ENCODE measurements at regions not wholly inside any gene's neighbourhood (a gene's known extent, or its start where the extent isn't known, plus 50 kb on each side); places are given as distances from the start of the nearest gene placed in this dataset.

DNA sequence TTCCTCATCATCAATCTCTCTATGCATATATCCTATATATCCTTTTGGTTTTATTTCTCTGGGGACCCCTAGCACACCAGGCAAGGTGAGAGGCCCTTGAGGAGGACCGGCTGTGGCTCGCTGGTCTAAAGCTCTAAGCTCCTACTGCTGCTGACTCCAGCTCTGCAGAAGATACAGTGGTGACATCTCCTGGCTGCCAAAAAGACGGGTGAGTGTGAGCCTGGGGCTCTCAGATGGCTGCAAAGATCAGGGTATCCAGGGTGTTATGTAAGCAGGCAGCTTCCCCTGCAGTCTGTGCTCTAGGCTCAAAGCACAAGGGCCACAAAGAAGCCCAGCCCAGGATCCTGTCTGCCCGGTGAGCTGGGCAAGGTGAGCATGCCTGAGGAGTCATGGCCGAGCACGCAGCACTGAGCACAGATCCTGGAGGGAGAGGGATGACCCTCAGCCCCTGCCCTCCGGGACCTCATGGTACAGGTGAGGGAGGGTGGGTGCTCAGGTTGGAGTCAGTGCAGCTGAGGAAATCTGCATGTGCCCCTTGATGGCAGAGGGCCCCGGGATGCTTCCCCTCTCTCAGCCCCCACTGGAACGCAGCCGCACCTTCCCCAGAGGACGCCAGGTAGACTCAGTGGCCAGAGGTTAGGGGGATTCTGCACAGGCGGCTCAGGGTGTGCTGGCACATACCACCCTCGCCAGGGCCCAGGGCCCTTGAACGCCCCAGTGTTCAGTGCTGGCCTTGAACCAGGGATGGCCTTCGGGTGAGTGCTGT lies 95.4 kb upstream of the INSIG1 start:
- no peak for DNase-seq (ENCODE audit: low spot score)

DNA sequence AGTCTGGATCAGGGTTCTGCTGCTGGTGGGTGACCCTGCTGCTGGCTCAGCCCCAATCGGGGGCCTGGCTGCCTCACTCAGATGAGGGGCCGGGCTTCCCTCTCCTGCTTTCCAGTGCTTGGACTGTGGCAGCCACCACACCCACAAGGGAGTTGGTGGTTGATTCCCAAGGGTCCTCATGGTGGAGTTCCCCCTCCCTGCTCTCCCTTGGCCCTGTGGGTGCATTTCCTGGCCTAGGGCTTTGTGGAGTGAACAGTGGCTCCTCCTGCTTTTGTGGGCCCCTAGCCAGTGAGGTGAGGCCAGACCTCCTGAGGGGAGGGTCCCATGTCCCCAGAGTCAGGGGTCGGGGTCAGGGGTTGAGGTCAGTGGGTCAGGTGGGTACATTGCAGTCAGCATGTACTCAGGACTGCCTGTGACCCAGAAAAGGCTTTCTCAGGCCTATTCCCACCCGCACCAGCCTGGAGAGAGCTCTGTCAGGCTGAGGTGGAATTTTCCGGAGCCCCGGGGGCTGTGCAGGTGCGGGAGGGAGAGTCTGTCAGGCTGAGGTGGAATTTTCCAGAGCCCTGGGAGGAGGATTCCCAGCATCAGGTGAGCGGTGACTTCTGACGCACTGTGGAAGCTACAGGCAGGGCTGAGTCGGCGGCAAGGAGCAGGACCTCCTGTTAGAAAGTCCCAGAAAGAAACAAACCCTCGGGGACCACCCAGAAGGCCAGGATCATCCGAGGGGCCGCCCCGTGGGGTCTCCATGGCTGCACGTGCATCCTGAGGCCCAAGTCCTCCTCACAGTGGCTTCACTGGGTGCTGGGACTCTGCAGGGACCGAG lies 94.4 kb upstream of the INSIG1 start:
- DNase-seq (ENCODE audit: low spot score), result no peak

DNA sequence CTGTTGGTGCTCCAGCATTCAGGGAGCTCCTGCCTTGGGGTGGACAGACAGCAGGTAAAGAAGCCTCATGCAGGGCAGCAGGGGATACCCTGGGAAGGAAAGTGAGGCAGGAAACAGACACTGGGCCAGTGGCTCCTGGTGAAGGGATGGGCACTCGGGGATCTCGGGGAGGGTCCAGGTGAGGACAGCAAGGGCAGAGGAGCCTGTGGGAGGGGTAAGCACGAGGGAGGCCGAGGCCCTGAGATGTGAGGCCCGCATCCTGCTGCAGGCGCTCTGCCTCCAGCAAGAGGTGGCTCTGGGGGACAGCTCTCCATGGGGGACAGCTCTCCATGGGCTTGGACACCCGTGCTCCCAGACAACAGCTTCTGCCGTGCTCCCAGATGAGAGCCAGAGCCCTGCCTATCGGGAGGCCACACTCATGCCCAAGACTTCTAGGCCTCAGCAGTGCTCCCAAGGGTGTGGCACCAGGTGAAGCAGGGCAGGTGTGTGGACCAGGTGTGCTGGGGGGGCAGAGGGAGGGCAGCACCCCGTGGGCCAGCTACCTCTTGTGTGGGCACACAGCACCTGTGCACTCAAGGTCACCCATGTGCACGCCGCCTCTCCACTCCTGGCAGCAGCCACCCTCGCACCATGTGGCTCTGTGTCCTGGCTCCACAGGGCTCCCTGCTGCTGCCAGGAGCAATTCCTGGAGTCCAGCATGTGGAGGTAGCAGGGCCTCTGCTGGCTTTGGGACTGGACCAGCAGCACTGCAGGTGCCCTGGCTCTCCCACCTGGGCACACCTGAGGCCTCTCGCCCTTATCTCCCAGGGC lies 93.6 kb upstream of the INSIG1 start:
- DNase-seq (ENCODE audit: low spot score), result no peak

DNA sequence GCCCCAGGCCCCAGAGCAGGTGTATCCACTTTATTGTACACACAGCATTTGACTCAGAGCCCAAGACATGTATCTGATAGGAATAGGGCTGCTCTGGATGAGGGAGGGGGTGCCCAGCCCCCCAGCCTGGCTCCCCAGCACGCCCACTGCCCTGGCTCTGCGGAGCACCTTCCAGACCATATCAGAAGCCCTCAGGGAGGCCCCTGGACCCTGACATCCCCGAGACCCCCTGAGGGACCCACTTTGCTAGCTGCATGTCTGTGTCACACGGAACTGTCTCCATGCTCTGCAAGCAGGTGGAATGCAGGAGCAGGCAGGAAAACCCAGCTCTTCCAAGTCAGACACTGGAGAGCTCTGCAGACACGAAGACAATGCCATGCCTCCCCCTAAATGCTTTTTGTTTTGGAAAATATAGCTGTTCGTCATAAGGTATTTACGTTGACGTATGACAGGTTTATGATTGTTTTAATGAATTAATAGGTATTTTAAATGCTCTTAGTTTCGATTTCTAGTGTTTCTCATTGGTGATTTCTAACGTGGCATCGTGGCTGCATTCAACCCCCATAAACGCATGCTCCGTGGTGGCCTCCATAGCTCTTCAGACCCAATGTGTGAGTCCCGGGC lies 92.8 kb upstream of the INSIG1 start:
- no peak for DNase-seq (ENCODE audit: low spot score)

DNA sequence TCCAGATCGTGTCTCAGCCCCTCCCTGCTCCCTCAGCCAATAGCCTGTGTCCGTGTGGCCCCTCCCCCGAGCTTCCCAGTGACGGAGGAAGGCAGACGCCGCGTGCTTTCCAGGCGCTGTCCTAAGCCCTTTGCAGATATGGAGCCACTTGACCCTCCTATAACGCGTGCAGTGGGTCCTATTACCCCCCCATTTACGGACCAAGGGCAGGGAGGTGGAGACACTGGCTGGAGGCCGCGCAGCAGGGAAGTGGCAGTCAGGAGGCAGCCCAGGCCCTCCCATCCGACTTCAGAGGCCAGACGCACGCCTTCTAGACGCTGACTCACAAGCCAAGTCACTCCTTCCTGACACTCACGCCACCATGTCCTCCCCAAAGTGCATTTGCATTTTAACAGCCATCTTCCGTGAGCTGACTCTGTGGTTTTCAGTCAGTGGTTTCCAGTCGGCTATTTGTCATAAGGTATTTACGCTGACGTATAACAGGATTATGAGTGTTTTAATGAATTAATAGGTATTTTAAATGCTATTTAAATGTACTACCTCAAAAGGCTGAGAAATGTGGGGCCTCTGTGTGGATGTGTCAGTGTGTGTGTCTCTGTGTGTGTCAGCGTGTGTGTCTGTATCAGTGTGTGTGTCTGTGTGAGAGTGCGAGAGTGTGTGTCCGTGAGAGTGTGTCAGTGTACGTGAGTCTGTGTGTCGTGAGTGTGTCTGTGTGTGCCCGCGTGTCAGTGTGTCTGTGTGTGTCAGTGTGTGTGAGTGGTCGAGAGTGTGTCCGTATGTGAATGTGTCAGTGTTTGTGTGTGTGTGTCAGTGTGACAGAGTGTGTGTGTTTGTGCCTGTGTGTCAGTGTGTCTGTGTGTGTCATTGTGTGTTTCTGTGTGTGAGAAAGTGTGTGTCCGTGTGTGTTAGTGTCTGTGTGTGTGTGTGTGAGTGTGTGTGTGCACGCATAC lies 92.0 kb upstream of the INSIG1 start:
- peak; percentile 94 for DNase-seq (ENCODE audit: low spot score)

DNA sequence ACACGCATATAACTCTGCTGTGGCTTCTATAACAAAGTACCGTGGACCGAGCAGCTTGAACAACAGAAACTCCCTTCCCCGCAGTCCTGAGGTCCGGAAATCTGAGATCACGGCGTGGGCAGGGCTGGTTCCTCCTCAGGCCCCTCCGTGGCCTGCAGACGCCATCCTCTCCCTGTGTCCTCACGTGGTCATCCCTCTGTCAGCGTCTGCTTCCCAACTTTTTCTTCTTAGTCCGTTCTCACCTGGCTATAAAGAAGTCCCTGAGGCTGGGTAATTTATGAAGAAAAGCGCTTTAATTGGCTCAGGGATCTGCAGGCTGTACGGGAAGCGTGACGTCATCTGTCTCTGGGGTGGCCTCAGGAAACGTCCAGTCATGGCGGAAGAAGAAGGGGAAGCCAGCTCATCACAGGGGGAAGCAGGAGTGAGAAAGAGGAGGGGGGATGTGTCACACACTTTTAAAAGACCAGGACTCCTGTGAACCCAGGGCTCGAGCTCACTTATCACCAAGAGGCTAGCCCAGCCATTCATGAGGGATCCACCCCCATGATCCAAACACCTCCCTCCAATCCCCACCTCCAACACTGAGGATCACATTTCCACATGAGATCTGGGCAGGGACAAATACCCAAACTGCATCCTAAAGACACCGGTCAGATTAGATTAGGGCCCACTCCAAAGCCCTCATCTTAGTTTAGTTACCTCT lies 91.2 kb upstream of the INSIG1 start:
- no peak for DNase-seq (ENCODE audit: low spot score)

DNA sequence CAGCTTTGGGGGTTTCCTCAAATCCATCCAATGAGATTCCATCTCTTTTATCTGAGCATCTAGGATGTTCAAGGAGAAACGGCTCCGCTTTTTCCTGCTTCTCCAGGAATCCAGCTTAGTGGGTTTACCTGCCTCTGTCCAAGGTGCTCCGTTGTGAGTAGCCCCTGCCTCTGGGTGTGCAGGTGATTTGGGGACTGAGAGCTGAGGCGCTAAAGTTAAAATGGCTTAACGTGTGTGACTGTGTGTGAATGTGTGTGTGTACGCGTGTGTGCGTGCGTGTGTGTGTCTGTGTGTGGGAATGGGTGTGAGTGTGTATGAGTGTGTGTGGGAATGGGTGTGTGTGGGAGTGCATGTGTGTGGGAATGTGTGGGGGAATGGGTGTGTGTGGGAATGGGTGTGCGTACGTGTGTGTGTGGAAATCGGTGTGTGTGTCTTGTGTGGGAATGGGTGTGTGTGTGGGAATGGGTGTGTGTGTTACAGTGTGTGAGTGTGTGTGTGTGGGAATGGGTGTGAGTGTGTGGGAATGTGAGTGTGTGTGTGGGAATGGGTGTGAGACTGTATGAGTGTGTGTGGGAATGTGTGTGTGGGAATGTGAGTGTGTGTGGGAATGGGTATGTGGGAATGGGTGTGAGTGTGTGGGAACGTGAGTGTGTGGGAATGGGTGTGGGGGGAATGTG lies 90.2 kb upstream of the INSIG1 start:
- no peak for DNase-seq (ENCODE audit: low spot score)

DNA sequence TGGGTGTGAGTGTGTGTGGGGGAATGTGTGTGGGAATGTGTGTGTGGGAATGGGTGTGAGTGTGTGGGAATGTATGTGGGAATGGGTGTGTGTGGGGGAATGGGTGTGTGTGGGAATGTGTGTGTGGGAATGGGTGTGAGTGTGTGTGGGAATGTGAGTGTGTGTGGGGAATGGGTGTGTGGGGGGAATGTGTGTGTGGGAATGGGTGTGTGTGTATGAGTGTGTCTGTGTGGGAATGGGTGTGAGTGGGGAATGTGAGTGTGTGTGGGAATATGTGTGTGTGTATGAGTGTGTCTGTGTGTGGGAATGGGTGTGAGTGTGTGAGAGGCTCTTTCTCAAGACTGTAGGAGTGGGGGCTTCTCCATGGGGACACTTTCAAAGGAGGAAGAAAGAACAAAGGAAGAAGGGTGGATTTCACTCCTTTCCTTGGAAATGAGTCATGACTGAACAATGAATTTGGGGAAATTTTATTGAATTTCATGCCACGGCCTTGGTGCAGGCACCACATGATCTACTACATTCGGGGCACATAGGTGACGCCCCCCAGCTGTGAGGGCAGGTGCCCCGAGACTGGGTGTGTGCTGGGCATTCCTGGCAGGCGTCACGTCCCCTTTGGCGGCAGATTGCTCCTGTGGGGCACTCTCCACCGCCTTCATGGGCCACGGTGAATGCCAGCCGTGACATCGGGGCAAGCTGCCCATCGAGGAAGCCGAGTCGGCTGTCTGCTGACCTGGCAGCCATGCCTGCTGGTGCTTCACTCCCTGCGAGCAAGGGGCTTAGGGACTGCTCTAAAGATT lies 88.8 kb upstream of the INSIG1 start:
- DNase-seq (ENCODE audit: low spot score), result no peak

DNA sequence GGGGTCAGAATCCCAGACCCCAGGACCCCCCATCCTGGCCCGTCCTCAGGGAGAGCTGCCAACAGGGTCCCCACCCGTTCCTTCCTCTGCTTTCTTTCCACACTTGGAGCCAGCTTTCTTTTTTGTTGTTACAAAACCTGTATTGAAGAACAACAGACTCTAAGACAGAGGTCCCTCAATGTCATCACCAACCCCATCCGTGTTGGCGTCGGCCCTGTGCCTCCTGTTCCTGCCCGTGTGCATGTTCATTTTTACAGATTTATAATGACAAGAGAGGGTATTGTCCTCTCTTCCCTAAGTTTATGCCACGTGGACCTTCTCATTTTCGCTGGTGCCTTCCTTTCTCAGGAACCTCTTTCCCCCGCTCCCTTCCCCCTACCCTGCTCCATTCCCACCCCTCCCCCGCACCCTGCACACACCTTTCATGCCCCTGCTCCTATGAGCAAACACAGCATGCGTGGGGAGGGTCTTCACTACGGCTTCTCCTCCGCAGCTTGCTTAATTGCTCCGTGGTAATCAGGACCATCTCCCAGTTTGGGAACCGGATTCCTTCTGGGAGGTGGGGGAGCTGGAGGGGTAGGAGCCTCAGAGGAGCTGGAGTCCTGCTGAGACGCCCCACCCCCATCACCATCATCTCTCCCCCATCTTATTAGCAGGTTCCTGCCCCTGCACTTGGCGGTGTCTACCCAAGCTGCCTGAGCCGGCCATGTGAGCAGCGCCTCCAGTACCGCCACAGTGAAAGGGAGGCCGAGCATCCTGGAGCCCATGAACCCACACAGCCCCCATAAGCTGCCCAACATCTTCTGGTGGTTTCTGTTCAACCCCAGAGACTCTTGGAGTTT lies 88.0 kb upstream of the INSIG1 start:
- DNase-seq (ENCODE audit: low spot score), result no peak

DNA sequence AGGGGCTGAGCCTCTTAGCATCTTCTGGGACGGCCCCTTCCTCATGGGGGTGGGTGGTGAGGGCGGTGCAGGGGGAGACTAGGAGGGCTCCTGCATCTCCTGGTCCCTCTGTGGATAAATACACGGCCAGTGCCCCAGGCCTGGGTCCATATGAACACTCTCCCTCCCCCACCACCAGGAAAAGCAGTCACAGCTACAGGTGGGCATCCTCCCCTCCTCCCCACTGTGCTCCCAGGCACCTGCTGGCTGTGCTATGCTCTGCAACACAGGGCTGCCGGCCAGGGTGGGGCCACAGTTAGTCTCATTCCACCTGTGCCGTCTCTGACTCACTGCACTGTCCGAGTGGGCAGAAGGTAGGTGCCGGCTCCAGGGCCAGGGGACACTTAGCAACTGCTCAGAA lies 87.3 kb upstream of the INSIG1 start:
- DNase-seq (ENCODE audit: low spot score), result peak; percentile 56

DNA sequence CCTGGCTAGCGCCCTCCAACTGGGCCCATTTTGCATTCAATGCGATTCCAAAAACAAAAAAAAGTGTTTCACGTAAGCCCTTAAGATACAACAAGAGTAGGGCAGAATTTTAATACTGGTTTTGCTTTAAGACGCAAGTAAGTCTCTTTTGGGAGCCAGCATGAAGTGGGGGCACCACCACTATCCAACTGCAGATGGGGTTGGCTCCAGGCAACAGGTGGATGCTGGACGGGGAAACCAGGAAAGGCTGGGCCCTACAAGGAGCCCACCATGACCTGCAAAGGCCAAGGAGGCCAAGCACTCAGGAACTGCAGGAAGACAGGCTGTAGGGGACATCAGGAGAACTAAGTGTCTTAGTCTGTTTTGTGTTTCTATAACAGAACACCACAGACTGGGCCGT lies 86.5 kb upstream of the INSIG1 start:
- DNase-seq (ENCODE audit: low spot score), result no peak

DNA sequence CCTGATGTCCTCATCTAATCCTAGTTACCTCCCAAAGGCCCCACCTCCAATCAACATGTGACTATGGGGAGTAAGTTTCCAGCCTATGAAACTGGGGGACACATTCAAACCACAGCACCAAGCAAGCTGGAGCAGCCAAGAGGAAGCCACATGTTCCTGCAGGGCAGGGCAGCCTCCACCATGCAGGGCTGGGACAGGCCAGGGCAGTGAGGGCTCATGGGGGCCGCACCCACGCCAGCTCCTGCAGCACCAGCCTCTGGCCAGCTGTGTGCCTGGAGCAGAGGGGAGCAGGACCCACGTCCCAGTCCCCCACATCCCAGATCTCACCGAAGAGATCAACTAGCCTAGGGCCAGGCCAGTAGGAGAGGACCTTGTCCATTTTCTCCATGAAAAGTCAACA lies 85.9 kb upstream of the INSIG1 start:
- DNase-seq (ENCODE audit: low spot score), result no peak

DNA sequence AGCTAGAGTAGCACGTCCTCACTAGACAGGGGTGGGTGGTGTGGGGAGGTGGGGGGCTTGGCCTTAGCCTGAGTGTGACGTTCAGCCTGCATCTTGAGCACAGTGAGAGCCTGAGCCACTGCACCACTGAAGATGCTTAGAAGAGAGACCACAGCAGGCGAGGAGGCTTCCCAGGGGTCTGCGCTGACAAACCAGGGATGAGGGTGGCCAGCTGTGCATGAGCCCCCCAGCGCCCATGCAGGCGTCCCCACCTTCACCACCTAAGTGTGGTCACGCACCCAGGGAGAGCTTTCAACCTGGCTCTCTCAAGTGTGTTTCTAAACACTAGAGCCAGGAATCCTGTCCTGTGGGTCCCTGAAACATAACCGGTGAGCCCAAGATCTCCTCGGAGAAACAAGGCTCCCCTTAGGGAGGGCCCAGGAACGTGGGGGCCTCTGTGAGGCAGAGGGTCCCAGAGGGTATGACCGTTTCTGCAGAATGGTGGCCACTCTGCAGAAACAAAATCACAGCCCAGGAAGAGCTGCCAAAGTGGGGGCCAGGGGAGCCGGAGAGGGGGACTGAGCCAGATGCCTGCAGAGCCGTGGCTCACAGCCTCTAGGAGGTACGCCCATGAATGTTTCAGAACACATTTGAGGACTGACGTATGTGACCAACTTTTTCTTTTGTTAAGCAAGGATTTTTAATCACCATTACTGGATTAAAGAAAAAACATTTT lies 85.2 kb upstream of the INSIG1 start:
- no peak for DNase-seq (ENCODE audit: low spot score)

DNA sequence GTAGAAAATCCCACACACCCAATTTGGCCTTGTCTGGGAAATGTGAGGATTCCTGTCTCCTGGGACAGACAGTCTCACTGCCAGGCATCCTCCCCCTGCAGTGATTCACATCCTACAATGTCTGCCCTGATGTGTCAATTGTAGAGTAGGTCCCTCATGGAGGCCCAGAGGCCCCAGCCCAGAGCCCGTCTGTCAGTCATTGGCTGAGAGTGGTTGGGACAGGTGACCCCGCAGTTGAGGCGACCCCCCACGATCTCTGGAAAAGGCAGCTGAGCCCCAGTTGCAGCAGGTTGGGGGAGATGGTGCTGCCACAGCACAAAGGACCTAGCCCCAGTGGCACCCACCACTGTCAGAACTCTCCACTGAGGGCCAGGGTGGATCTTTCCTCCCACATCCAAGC lies 84.3 kb upstream of the INSIG1 start:
- no peak for DNase-seq (ENCODE audit: low spot score)

DNA sequence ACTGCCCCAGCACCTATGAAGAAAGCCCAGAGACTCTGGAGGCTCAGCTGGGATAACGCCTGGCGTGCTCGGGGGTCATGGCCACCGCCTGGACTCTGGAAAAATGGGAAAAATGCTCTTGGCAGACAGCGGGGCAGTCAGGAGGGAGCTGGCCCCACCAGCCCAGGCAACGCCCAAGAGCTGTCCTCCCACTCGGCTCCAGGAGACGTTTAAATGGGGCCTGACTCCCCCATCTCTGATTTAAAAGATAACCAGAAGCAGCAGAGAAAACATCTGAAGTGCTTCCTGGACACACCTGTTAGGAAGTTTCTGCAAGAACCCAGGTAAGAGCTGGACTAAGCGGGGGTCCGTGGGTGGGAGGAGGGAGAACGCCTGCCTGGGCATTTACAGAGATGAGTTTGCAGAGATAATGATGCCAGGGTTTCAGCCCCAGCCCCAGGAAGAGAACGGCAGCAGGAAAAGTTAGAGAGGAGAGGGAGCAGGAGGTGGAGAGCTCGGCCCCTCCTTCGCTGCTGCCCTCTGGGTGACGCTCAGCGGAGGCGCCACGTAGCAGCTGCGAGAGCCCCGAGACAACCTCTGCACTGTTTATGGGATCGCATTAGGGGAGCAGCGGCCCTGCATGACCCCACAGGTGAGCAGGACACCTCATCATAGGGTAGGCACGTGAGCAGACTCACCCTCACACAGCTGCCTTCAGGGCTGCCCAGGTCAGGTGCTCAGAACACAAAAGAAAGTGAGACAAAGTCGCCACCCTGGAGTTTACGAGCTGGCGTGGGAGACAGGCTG lies 83.5 kb upstream of the INSIG1 start:
- DNase-seq (ENCODE audit: low spot score), result peak; percentile 49

DNA sequence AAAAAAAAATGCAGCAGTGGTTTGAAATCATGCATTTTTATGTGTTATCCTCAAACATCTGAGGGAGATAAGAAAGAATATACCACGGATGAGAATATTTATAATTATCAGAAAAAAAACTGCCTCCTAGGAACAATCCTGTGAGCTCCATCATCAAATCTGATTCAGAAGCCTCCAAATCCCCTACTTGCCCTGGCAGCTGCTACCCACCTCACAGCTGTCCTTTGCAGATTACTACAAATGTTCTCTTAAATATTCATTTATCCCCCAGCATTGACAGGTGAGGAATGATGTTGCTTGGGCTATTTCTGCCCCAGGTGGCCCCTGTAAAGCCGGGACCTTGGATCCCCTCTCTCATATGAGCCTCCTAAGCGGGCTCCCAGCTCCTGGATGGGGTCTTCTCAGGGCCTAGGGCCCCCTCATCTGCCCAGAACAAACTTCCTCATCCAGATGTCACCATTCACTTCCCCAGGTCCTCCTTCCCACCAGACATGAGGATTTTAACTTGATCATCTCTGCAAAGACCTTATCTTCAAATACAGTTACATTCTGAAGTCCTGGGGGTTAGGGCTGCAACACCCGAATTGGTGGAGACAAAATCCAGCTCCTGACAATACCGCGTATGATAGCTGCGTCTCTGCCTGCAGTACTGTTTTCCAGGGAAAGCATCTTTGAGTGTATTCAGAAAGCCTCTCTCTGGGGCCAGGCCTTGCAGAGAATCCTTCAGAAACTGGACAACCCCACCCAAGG lies 81.9 kb upstream of the INSIG1 start:
- no peak for DNase-seq (ENCODE audit: low spot score)
